GM12878 (cell line): ENCODE measurements at regions not wholly inside any gene's neighbourhood (a gene's known extent, or its start where the extent isn't known, plus 50 kb on each side); places are given as distances from the start of the nearest gene placed in this dataset.

Source experiments
- BACH1 ChIP-seq: fragments of 450-650 bp; IDR thresholded peaks from 2 replicates; pipeline ENCODE4 v1.6.1; 2017; ENCODE audit warnings: mild to moderate bottlenecking, borderline replicate concordance
- CEBPZ ChIP-seq: fragments of 150-350 bp; IDR thresholded peaks from 2 replicates; pipeline ENCODE4 v1.6.1; 2016; ENCODE audit warnings: low read depth, low read length
- ELK1 ChIP-seq: IDR thresholded peaks from 2 replicates; pipeline ENCODE4 v1.6.1; 2012; ENCODE audit warnings: low read depth, low read length, improper control_type of control experiment
- HDGF ChIP-seq: fragments of 450-650 bp; IDR thresholded peaks from 2 replicates; pipeline ENCODE4 v1.6.1; 2016; ENCODE audit warnings: antibody characterized with exemption
- MEF2B ChIP-seq: fragments of 450-650 bp; IDR thresholded peaks from 2 replicates; pipeline ENCODE4 v1.6.1; 2018; ENCODE audit warnings: mild to moderate bottlenecking, moderate library complexity; ENCODE audit not compliant: partially characterized antibody, poor library complexity, severe bottlenecking
- SMARCA5 ChIP-seq: fragments of 450-650 bp; IDR thresholded peaks from 2 replicates; pipeline ENCODE4 v1.6.1; 2017; ENCODE audit warnings: mild to moderate bottlenecking
- TARDBP ChIP-seq: IDR thresholded peaks from 2 replicates; pipeline ENCODE4 v1.6.1; 2016; ENCODE audit warnings: borderline replicate concordance
- TCF3 ChIP-seq: IDR thresholded peaks from 2 replicates; pipeline ENCODE4 v1.6.1; 2012; ENCODE audit warnings: low read depth, mild to moderate bottlenecking, low read length, borderline replicate concordance; ENCODE audit not compliant: insufficient read depth
- USF1 ChIP-seq: IDR thresholded peaks from 2 replicates; pipeline ENCODE4 v1.6.1; 2011; ENCODE audit warnings: borderline replicate concordance, low read depth, mild to moderate bottlenecking, moderate library complexity, mixed read lengths, low read length; ENCODE audit not compliant: insufficient read depth; ENCODE audit errors: extremely low read length
- ZNF207 ChIP-seq: fragments of 450-650 bp; IDR thresholded peaks from 2 replicates; pipeline ENCODE4 v1.6.1; 2014; ENCODE audit warnings: antibody characterized with exemption, mild to moderate bottlenecking, borderline replicate concordance

- TF ChIP-seq USF1, result no peak
- TF ChIP-seq TARDBP, result no peak
- TF ChIP-seq ZNF207, result no peak
- no peak for TF ChIP-seq ELK1
- no peak for TF ChIP-seq BACH1
- no peak for TF ChIP-seq HDGF
- no peak for TF ChIP-seq TCF3
- no peak for TF ChIP-seq MEF2B
- no peak for TF ChIP-seq SMARCA5
- TF ChIP-seq CEBPZ, result no peak
Measured at GRCh38 chr4:31190671-31191070, 470.5 kb downstream of the PCDH7 start (continued).
